HG02852 (cell line): ENCODE measurements at regions not wholly inside any gene's neighbourhood (a gene's known extent, or its start where the extent isn't known, plus 50 kb on each side); places are given as distances from the start of the nearest gene placed in this dataset.

Source experiments
- ATAC-seq: cut with Tn5 transposase; IDR thresholded peaks from one replicate; pipeline ENCODE4 v1.9.1; 2021; ENCODE audit warnings: mild to moderate bottlenecking, moderate library complexity; ENCODE audit not compliant: unreplicated experiment

DNA sequence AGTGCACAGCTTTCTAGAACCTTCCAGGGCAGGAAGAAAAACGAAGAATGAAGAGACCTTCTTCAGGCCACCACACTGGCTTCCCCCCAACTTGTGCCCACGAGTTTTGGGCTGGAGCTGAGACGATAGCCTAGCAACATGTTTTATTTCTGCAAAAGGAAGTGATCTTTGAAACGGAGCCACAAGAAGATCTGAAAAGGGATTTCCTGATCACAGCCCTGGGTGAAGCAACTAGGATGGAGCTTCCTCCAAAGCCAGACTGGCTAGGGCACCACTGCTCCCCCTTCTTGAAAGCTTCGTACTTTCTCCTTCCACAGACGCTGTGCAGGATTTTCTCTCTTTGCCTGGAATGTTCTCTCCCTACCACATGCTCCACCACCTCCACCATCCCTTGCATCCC is 418.3 kb downstream of the MED13L start:
- no peak for ATAC-seq

DNA sequence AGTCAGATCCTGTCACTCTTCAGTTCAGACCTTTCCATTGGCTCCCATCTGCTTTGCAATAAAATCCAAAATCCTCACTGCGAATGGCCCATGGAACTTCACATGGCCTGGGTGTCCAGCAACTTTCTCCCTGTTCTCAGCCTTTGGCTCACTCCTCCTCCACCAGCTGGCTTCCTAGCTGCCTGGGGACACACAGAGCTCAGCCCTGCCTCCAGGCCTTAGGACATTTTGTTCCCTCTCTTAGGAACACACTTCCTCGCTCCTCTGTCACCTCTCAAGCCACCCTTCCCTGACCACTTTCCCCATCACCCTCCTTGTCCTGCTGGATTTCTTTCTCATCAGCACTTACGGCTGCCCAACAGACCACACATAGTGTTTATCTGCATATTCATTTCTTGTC is 419.6 kb downstream of the MED13L start:
- ATAC-seq, result no peak

DNA sequence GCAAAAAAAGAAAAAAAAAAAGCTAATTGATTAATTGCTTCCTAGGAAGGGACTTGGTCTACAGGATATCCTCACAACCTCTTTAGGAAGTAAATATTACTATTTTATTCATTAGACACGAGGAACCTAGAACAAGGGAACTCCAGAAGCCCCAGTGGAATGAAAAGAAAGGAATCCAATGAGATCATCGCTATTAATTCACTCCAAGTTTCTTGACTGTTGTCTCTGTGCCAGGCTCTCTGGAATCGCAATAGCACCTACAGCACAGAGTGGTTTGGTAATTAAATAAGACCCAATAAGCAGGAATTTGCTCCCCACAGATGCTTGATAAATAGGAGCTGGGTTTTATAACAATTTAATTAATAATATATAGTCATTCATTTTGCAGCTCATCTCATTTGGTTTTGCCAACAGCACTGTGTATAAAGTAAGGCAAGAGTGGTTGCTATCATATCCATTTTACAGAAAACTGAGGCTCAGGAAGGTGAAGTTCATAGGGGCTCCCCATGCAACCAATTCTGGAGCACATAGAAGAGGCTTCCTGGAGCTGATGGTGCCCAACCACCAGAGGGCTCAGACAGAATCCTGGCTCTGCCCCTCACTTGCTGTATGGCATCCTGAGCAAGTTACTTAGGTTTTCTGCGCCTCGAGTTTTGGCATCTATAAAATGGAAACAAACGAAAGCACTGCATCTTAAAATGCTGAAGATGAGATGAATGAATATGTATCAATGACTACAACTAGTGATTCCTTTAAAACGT is 420.2 kb downstream of the MED13L start:
- no peak for ATAC-seq

DNA sequence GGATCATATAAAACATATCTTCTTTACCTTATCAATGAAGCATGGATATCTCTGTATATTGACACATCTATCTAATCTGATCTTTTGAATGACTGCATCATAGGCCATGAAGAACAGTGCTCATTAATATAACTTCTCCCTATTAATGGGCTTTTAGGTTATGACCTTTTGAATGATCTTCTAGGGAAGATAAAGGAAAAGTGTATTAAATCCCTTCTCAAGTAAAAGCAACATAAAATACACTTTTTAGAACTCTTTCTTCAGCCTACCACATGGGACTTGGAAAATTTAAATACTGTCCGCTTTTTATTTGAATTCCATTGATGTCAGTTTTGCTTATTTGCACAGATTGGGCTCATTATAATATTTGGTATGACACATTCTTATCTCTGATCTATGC is 425.4 kb downstream of the MED13L start:
- no peak for ATAC-seq

DNA sequence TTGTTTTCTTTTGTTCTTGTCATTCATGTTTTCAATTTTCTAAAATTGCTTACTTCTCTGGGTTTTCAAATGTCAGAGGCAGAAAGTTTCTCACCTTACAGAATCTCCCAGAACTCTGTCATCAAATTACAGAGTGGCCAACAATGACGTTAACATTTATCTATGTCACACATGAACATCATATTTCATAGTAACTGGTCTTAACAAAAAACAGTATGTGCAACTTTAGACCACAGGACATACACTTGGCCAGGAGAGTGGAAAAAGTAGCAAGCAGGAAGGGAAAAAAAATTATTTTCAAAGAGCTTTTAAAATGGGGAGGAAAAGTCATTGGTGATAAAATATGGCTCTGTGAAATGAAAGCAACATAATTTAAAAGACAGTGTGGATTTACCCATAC is 426.5 kb downstream of the MED13L start:
- no peak for ATAC-seq

DNA sequence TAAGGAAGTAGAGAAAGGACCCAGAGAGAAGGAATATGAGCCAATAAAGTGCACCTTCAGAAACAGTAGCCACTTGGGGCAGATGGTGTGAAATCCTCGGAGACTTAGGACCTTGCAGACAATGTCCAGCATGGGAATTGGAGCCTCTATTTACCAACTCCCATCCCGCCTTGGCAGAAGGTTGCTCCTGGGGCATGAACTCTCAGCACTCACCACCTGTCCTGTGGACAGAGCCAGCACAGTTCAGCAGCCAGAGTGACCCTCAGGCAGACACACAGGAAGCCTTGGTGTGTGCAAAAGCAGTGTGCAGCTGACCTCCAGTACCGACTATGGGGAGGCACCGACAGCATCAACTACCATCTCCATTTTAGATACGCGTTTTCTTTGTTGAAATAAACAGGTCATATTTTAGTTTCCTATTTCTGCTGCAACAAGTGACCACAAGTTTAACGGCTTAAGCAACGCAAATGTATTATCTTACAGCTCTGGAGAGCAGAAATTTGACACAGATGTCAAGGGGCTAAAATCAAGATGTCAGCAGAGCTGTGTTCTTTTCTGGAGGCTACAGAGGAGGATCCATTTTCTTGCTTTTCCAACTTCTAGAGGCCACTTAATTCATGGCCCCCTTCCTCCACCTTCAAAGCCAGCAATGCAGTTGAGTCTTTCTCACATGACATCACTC is 428.1 kb downstream of the MED13L start:
- no peak for ATAC-seq

DNA sequence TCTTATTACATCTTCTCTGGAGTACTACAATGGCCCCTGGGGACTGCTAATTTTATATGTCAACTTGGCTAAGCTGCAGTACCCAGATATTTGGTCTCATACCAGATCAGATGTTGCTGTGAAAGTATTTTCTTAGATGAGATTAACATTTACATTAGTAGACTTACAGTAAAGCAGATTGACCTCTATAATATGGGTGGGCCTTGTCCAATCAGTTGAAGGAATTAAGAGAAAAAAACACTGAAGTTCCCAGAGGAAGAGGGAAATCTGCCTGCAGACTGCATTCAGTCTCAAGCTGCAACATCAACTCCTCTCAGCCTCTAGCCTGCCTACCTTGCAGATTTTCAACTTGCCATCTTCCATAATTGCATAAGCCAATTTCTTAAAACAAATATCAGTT is 430.1 kb downstream of the MED13L start:
- ATAC-seq, result no peak

DNA sequence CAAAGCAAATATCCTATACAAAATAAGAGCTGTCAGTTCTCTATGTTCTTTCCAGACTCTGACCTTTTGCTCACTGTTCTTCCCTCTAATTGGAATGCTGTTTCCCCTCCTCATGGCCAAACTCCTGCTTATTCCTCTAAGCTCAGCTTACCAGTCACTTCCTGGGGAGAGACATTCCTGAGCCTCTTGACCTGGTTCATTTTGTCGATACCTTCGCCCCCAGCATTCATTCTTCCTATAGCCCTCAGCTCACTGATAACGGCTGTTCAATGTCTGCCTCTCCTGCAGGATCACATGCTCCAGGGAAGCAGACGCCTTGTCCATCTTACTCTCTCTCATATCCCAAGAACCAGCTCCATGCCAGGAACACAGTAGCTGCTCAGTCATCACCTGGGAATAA is 431.0 kb downstream of the MED13L start:
- ATAC-seq, result no peak

DNA sequence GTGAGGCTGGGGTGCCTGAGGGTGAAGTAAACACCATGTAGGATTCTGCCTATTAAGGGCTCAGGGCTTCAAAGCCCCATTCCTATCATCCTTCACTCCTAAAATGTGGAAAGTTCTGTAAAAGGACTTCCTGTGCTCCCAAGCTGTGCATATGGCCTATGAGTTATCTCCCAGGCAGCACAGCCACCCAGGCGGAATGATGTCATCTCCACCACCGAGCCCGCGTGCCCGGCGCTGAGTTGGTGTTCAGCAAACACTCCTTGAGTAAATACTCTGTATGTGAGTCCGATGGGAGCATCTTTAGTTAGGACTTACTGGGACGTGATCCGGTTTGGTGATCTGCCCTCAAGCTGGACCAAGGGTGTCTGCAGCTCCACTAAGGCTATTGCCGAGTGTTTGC is 437.3 kb downstream of the MED13L start:
- no peak for ATAC-seq

DNA sequence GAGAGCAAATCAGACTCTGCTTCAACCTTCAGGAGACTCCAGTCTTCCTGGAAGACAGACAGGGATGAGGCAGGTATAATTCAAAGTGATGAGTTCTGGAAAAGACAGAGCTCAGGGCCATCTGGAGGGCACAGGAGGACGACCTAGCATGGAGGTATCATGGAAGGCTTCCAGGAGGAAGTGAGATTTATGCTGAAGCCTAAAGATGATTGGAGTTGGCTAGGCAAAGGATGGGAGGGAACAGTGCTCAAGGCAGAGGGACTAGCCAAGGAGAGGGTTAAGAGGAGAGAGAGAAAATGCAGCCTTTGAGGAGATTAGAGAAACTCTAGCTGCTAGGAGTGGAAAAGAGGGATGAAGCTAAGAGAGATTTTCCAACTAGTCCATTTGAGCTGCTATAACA is 438.5 kb downstream of the MED13L start:
- ATAC-seq, result no peak

DNA sequence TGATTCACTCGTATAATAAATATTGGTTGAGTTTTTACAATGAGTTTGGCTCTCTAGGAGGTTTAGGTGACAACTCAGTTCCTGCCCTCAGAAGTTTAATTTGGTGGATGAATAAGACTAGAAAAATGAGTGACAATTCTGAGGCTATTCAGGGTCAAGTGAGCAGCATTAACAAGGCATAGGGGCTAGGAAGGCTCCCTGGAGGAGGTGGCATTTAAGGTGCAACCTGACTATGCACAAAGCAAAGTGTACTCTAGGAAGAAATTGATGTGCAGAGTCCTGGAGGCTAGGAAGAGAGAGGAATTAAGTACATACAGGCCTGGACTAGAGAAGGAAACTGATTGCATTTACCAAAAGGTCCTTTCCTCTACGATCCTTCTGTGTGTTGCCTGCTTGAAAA is 440.3 kb downstream of the MED13L start:
- no peak for ATAC-seq

DNA sequence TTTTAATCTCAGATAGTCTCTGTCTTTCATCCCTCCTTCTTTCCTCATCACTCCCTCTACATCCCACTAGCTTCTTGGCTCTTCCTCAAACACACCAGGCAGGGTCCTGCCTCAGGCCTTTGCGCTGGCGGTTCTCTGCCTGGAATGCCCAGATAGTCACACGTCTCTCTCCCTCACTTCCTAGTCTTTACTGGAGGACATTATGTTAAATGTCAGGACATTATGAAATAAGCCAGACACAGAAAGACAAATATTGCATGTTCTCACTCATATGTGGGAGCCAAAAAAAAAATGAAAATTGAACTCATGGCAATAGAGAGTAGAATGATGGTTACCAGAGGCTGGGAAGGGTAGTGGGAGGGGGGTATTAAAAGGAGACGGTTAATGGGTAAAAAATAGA is 442.0 kb downstream of the MED13L start:
- no peak for ATAC-seq

DNA sequence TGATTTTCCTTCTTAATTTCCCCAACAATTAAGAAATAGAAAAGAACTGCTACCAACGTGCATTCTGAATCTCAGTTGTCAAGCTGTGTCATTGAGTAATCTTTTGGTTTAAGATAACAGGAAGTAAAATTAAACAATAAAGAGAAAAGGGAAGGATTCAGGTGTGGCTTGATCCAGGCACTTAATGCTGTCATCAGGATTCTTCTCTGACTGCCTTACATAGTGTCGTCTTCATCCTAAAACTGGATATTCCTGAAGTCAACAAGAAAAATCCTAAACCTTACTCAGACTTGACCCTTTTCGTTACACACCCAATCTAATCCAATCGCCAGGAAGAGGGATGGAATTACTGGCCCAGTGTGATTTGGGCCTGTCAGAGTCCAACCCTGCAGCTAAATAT is 443.8 kb downstream of the MED13L start:
- ATAC-seq, result no peak

DNA sequence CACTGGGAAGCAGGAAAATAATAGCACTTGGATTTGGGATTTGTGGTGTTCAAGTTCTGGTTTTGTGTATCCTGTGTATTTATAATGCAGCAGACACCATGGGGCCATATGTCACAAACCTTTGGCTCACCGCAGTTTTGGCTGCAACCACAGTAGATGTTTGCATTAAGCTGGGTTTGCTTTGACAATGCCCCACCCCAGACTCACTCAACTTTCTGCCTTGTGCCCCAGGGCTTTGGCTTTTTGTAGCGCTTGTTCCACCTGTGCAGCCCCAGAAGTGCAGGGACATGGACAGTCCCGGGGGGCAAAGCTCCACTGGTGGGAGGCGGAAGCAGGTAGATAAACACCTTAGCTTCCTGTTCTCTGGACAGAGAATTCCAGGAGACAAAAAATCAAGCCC is 446.9 kb downstream of the MED13L start:
- no peak for ATAC-seq

DNA sequence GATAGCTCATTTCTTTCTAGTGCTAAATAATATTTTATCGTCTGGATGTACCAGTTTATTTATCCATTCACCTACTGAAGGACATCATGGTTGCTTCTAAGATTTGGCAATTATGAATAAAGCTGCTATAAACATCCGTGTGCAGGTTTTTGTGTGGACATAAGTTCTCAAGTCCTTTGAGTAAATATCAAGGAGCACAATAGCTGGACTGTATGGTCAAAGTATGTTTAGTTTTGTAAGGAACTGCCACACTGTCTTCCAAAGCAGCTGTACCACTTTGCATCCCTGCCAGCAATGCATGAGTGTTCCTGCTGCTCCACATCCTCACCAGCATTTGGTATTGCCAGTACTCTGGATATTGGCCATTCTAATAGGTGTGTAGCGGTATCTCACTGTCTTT is 447.4 kb downstream of the MED13L start:
- no peak for ATAC-seq

DNA sequence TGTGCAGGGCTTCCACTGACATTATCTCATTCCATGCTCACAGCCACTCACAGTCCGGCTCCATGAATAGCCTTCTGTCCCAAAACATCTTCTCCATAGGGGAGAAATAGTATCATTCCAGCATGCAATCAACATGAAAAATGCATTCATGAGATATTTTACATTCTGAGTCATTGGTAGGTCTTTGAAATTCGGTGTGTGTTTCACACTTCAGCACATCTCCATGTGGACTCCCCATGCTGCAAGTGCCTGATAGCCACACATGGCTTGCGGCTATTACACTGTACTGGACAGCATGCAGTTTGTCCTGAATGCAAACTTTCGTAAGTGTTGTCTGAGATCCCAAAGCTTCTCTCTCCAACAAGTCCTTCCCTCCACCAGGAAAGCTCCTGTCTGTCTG is 449.3 kb downstream of the MED13L start:
- ATAC-seq, result no peak

DNA sequence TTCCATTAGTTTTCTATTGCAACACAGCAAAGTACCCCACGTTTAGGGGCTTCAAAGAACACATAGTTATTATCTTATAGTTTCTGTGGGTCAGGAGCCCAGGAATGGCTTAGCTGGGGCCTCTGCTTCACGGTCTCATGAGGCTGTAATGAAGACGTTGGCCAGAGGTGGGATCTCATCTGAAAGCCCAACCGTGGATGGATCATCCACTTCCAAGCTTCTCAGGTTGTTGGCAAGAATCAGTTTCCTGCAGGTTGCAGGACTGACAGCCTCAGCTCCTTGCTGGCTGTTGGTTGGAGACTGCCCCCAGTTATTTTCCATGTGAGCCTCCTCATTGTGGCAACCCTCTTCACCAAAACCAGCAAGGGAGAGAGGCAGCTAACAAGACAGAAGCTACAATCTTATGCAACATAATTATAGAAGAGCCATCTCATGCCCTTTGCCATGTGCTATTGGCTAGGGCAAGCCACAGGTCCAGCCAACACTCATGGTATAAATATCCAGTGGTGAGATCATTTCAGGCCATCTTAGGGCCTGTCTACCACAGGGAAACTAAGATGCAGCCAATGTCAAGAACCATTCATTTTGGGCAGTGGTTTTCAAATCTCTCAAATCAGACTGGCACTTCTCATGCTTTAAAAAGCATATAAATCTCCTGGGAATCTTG is 452.4 kb downstream of the MED13L start:
- ATAC-seq, result no peak

DNA sequence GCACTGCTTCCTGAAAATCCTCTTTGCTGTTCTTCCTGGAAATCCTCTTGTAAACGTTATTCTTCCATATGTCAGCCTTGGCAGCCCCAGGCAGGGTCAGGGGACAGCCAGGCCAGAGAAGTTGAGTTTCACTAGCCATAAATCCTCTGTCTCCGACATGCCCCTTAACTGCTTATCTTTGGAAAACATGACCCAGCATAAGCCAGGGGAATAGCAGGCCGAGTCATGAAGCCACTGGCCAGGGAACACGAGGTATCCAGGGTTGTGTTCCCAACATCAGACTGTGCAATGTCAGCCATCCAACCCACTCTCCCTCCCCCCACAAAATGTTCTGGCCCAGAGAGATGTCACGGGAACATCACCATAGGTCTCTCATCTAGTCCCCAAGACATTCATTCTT is 453.9 kb downstream of the MED13L start:
- no peak for ATAC-seq

DNA sequence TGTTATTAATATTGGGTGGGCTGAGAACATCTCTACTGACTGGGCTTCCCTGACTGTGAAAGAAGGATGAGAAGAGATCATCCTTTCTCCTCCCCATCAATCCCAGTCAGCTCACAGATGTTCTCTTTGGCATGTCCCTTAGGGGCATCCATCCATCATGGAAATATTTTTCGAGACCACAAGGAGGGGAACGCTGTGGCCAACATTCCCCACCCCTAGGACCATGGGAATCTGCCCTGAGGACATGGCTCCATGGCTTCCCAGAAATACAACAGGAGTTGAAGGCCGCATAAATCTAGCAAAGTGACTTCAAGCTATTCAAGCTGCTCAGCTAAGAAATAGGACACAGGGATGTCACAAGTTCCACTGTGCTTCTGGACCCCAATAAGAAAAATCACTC is 456.8 kb downstream of the MED13L start:
- ATAC-seq, result no peak

DNA sequence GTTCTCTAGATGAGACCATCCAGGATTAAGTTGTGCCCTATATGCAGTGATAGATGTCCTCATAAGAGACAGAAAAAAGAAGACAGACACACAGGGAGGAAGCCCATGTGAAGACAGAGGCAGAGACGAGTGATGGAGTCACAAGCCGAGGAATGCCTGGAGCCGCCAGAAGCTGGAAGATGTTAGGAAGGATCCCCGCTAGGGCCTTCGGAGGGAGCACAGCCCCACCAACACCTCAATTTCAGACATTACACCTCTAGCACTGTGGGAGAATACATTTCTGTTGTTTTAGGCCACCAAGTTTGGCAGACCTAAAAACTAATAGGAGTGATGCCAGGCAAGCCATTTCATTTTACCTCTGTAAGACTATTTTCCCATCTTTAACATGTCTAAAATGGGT is 458.5 kb downstream of the MED13L start:
- no peak for ATAC-seq

DNA sequence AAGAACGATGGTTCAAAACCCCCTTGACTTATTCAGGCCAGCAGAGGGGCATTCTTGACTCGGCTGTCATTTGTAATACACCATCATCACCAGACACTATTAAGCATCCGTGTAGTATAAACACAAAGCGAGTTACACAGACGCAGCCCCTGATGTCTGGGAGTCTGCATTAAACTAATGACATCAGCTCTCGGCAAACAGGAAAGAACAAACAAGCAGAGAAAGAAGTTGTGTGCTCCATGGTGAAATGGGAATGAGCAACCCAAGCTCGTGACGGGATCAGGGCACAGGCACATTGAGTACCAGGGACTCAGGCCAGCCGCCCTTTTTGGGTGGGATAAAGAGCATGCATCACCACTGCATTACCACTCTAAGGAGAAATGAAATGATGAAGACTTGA is 460.1 kb downstream of the MED13L start:
- no peak for ATAC-seq

DNA sequence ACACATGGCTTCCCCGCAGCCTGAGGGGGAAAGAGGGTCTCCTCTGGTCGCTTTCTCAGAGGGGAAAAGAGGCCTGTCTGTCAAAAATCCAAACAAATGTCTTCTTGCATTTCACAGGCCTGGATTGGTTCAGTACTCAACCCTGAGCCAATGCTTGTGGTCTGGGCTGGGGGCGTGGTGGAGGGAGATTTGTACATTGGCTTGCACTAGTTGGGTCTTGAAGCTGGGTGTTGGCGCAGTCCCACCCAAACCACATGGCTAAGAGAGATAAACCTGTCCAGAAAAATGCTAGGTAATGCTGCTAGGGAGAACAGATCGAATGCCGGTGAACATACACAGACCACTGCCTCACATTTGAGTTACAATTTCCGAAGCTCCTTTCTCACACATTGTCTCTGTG is 461.6 kb downstream of the MED13L start:
- no peak for ATAC-seq
